ENCODE measurements at regions not wholly inside any gene's neighbourhood (a gene's known extent, or its start where the extent isn't known, plus 50 kb on each side); places are given as distances from the start of the nearest gene placed in this dataset.
A peak's percentile ranks its signal among the peaks of the same experiment; 100 is the strongest.

DNA sequence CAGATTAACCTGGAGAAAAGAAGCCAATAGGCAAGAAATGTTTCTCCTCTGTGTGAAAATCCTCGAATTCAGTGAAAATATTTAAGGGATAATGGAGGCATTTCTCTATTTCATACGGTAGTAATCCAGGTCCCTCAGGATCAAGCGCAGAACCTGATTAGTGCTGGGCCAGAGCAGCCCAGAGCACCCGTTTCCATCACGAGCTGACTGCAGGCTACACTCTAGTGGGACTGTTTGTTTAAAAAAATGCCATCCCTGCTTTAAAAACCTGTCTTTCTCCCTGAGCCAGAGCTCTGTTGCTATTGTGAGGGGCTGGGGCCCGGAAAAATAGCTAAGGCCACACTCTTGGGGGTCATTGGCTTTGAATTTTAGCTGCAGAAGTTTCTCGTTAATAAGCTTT lies 223.2 kb upstream of the E2F8 start:
- DNase-seq, result no peak

DNA sequence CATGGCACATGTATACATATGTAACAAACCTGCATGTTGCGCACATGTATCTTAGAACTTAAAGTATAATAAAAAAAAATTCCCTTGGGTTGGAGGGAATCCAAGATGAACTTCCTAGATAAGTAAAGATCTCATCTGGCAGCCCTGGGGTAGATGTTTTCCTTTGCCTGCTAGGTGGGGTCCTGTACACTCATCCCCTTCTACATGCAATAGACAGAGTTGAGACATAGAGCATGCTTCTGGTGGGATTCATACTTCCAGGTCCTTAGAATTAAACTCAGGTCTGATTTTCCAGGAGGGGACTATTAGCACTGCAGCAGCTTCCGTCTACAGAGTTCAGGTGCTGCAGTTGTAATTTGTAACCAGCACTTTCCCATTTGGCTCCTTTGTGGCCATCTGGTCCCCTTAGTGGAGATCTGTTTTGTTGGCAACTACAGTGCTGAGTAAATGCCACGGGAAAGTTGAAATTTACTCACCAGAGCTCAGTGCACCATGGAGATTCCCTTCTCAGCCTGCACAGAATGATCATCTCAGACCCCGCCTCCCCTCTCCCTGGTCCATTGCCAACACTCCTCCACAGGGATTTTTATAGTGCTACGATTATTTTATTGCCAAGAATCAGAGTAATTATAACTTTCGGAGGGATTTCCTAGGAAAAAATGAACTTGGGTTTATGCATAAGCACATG lies 220.1 kb upstream of the E2F8 start:
- peak; percentile 54 for DNase-seq

- DNase-seq, result no peak
Measured at GRCh38 chr11:19459240-19459639, 218.5 kb upstream of the E2F8 start.

DNA sequence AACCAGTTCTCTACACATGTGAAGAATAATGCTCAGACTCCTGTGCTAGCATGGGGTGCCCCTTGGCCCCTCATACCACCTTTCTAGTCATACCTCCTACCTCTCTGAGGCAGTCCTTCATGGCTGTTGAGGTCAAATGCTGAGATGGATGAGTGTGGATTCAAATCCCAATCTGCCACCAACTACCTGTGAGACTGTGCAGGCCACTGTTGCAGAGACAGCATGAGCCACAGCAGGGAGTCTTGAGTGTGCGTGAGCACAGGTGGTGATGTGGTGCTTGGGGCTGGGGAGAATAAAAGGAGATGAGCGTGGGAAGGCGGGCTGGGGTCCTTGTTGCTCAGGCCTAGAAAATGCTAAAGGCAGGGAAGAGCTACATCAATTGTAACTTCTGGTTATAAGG lies 218.0 kb upstream of the E2F8 start:
- no peak for DNase-seq

GRCh38 chr11:19458231-19458630 lies 217.5 kb upstream of the E2F8 start:
- DNase-seq, result no peak

GRCh38 chr11:19455731-19456130 lies 215.0 kb upstream of the E2F8 start:
- no peak for DNase-seq

GRCh38 chr11:19453651-19454257 lies 213.0 kb upstream of the E2F8 start:
- no peak for DNase-seq

GRCh38 chr11:19451609-19452008 lies 210.9 kb upstream of the E2F8 start:
- DNase-seq, result no peak

DNA sequence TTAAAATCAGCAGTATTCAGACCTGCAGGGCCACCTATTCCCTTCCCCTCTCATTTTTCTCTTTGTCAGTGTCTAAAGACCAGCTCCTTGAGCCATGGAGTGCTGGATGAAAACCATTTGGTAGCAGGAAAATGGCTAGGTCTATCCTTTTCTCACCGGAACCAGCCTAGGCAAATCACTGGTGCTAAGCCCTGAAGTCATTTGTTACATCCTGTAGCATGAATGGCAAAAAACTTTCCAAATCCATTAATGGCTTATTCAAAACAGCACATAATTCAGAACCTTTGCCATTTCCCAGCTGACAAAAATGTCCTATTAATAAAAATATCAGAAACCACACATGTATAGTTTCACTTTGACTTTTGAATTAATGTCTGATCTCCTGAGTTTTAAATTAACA lies 209.5 kb upstream of the E2F8 start:
- no peak for DNase-seq

DNA sequence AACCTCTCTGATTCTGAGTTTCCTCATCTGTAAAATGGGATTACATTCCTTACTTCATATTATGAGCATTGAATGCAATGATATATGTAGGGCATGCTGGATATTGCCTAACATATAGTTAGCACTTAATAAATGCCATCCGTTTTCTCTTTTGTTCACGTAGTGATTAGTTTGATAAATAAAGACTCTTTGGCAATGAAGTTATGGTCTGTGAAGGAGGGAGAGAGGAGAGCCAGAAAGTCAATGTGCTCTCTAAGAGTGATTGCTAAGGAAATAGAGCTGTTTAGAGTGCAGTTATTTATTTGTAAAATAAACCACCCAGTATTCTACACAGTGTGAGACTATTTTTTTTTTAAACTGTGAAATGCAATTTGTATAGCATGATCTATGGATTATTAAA lies 207.9 kb upstream of the E2F8 start:
- no peak for DNase-seq

- no peak for DNase-seq
Measured at GRCh38 chr11:19447150-19447566, 206.4 kb upstream of the E2F8 start.

- no peak for DNase-seq
Measured at GRCh38 chr11:19445771-19446170, 205.0 kb upstream of the E2F8 start.

- no peak for DNase-seq
Measured at GRCh38 chr11:19444231-19444630, 203.5 kb upstream of the E2F8 start.

- no peak for DNase-seq
Measured at GRCh38 chr11:19442554-19442910, 201.8 kb upstream of the E2F8 start.

GRCh38 chr11:19441752-19442553 lies 201.2 kb upstream of the E2F8 start:
- DNase-seq, result no peak

- no peak for DNase-seq
Measured at GRCh38 chr11:19441288-19441687, 200.5 kb upstream of the E2F8 start.

DNA sequence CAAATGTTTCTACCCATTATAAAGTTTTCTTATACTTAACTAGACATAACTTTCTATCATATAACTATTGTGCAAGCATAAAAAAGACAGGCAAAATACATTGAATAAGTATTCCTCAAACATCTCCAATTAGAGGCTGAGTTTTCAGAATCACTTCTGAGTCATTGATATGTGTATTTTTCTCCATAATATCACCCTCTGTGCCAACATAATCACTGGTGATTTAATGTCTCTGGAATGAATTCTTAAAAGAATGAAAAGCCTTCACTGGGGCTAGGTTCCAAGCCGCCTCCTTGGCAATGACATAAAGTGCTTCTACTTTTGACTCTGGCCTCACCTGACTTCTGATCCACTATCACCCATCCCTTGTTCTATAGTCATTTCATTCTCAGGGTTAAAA lies 197.0 kb upstream of the E2F8 start:
- no peak for DNase-seq

GRCh38 chr11:19436932-19437331 lies 196.2 kb upstream of the E2F8 start:
- no peak for DNase-seq

GRCh38 chr11:19435306-19435989 lies 194.7 kb upstream of the E2F8 start:
- DNase-seq, result no peak

DNA sequence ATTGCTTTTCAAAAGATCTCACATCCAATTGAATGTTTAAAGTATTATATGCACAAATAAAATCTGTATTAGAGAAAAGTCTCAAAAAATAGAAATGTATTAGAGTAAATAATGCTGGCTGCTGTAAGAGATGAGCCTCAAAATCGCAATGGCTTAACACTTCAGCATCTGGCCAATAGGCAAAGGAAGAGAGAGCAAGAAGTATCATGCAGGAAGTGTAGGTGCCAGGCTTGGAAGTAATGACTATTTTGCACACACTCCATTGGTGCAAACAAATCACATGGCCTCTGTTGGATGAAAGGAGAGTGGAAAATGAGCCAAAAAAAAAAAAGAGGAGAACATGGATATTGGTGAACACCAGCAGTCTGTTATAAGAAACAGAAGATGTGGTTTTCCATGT lies 193.0 kb upstream of the E2F8 start:
- DNase-seq, result no peak

GRCh38 chr11:19433367-19433766 lies 192.6 kb upstream of the E2F8 start:
- no peak for DNase-seq

GRCh38 chr11:19432370-19433061 lies 191.8 kb upstream of the E2F8 start:
- DNase-seq, result peak; percentile 33

Measured in hindlimb muscle (tissue), 1 donor.